ENCODE measurements at regions not wholly inside any gene's neighbourhood (a gene's known extent, or its start where the extent isn't known, plus 50 kb on each side); places are given as distances from the start of the nearest gene placed in this dataset.

- no peak for TF ChIP-seq CTCF (IDR thresholded peaks at IDR 0.05; ENCODE audit: control insufficient read depth, extremely low read depth, insufficient read depth)
- DNase-seq (ENCODE audit: low read depth): no peak
- no peak overlapping the region for H3K4me3 ChIP-seq (ENCODE audit: low read depth, low read length)
Measured at GRCh38 chr1:114214016-114214415, 60.3 kb upstream of the SYT6 start.

DNA sequence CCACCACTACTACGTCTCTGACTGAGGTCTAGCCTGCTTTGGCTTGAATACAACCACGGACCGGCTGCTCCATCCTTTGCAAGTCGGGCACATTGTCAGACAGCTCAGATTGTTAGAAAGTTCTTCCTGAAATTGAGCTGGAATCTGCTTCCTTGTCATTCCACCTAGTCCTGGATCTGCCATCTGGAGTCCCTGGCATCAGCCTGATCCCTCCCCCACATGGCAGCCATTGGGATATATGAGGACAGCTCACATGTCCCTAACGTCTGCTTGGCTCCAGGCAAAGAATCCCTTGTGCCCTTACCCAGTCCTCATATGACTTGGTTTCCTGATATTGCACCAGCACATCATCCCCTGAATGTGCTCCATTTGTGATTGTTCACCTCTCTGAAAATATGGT lies 56.3 kb upstream of the SYT6 start:
- H3K4me3 ChIP-seq (ENCODE audit: low read depth, low read length): no peak overlapping the region
- no peak for DNase-seq (ENCODE audit: low read depth)
- TF ChIP-seq CTCF (IDR thresholded peaks at IDR 0.05; ENCODE audit: control insufficient read depth, extremely low read depth, insufficient read depth): no peak

DNA sequence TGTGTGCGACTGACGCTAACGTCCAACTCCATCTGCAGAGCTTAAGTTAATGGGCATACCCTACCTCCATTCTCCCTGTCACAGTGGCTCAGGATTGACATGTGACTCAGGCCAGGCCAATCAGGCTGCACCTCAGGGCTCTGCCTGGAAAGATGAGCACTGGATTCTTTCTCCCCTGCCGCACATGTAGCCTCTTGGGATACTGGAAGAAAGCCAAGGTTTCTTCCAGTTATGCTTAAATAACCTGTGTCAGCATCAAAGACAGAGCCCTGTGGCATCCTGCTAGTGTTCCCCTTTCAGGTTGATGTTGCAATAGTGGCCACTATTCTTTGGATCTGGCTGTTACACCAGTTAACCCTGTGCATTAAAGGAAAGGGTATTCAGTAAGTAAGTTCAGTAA lies 55.0 kb upstream of the SYT6 start:
- no peak for DNase-seq (ENCODE audit: low read depth)
- H3K4me3 ChIP-seq (ENCODE audit: low read depth, low read length): no peak overlapping the region
- TF ChIP-seq CTCF (IDR thresholded peaks at IDR 0.05; ENCODE audit: control insufficient read depth, extremely low read depth, insufficient read depth): no peak

DNA sequence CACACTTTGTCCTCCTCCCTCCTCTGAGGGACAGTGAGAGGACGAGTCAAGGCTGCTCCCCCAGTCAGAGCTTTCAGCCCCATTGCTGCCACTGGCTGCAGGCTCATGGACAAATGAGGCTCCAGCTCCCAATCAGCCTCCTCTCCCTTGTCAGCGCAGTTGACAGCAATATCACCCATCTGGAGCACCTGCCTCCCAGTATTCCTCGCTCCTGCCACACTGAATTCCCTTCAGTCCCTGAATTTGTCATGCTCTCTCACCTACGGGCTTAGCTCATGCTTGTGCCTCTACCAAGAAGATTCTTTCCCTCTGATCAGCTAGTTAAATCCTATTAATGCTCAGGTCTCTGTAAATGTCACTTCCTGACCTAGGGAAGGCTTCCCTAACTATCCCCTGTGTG lies 54.4 kb upstream of the SYT6 start:
- TF ChIP-seq CTCF (IDR thresholded peaks at IDR 0.05; ENCODE audit: control insufficient read depth, extremely low read depth, insufficient read depth): no peak
- no peak for DNase-seq (ENCODE audit: low read depth)
- H3K4me3 ChIP-seq (ENCODE audit: low read depth, low read length): no peak overlapping the region

GRCh38 chr1:114207635-114208034 lies 54.0 kb upstream of the SYT6 start:
- no peak for TF ChIP-seq CTCF (IDR thresholded peaks at IDR 0.05; ENCODE audit: control insufficient read depth, extremely low read depth, insufficient read depth)

GRCh38 chr1:114206392-114206791 lies 52.7 kb upstream of the SYT6 start:
- no peak for TF ChIP-seq CTCF (IDR thresholded peaks at IDR 0.05; ENCODE audit: control insufficient read depth, extremely low read depth, insufficient read depth)
- H3K4me3 ChIP-seq (ENCODE audit: low read depth, low read length): no peak overlapping the region
- DNase-seq (ENCODE audit: low read depth): no peak

More at GRCh38 chr1:114207635-114208034, 54.0 kb upstream of the SYT6 start:
- H3K4me3 ChIP-seq (ENCODE audit: low read depth, low read length): no peak overlapping the region
- DNase-seq (ENCODE audit: low read depth): no peak

GRCh38 chr1:114203595-114204128 lies 50.0 kb upstream of the SYT6 start:
- H3K4me3 ChIP-seq (ENCODE audit: low read depth, low read length): no peak overlapping the region
- TF ChIP-seq CTCF (IDR thresholded peaks at IDR 0.05; ENCODE audit: control insufficient read depth, extremely low read depth, insufficient read depth): no peak

More at GRCh38 chr1:114203595-114204128, 50.0 kb upstream of the SYT6 start:
- DNase-seq (ENCODE audit: low read depth): no peak
